ENCODE measurements at regions not wholly inside any gene's neighbourhood (a gene's known extent, or its start where the extent isn't known, plus 50 kb on each side); places are given as distances from the start of the nearest gene placed in this dataset.

- TF ChIP-seq POLR2AphosphoS5 (IDR thresholded peaks at IDR 0.05) (no peak), CTCF (IDR thresholded peaks at IDR 0.05) (no peak)
Measured at GRCh38 chr3:55296791-55297190, 190.3 kb downstream of the WNT5A start.
